SK-N-SH (cell line): ENCODE measurements at regions not wholly inside any gene's neighbourhood (a gene's known extent, or its start where the extent isn't known, plus 50 kb on each side); places are given as distances from the start of the nearest gene placed in this dataset.
A peak's percentile ranks its signal among the peaks of the same experiment; 100 is the strongest.

Experiments
- CTCF ChIA-PET: fragments of 300-600, 350-600 bp; formaldehyde crosslinking; extraction: SDS; loops from one replicate; lab custom pipeline; 2021; lab: Yijun Ruan, JAX
- POLR2A ChIA-PET: fragments of 350-600 bp; sonication (Branson Sonifier 250); formaldehyde crosslinking; extraction: SDS; loops from one replicate; lab custom pipeline; 2020; ENCODE audit warnings: antibody characterized with exemption, inconsistent platforms; lab: Yijun Ruan, JAX
- DNase-seq: peaks from one replicate; pipeline ENCODE4 v3.0.0; 2012
- H2AFZ ChIP-seq: fragments of 200-600 bp; sonication (generic); 2 replicates; pipeline ENCODE4 v1.8.1; 2016; ENCODE audit warnings: antibody characterized with exemption, mild to moderate bottlenecking, low read depth
- H3F3A ChIP-seq: fragments of 200-600 bp; sonication (generic); replicated peaks from 2 replicates; pipeline ENCODE3; 2016; ENCODE audit warnings: antibody characterized with exemption, mild to moderate bottlenecking; ENCODE audit not compliant: insufficient read depth
- H3K27ac ChIP-seq, 2 experiments: fragments of 200-500 bp in 1 of 2; fragments of 200-600 bp in 1 of 2; sonication (Bioruptor generic) in 1 of 2; sonication (generic), shearing (Covaris generic) in 1 of 2; 2 replicates each; pipeline versions ENCODE4 v1.5.1 to v1.6.1; 2014 to 2016; ENCODE audit warnings: low read depth in 2 of 2, inconsistent platforms in 1 of 2, low read length in 1 of 2, mild to moderate bottlenecking in 1 of 2, mixed read lengths in 1 of 2
- H3K27me3 ChIP-seq: fragments of 200-600 bp; sonication (generic), shearing (Covaris generic); 2 replicates; pipeline ENCODE4 v1.6.1; 2016; ENCODE audit warnings: mixed run types; ENCODE audit not compliant: insufficient read depth
- H3K36me3 ChIP-seq, 2 experiments: fragments of 200-500 bp in 1 of 2; fragments of 200-600 bp in 1 of 2; sonication (Bioruptor generic) in 1 of 2; sonication (generic) in 1 of 2; replicated peaks in 1 of 2; 2 replicates each; pipeline versions ENCODE3 to v1.5.1; 2014 to 2016; ENCODE audit warnings: low read length in 1 of 2, mild to moderate bottlenecking in 1 of 2; ENCODE audit not compliant: insufficient read depth in 2 of 2, control insufficient read depth in 1 of 2
- H3K4me1 ChIP-seq, 2 experiments: fragments of 200-500 bp in 1 of 2; fragments of 200-600 bp in 1 of 2; sonication (Bioruptor generic) in 1 of 2; sonication (generic), shearing (Covaris generic) in 1 of 2; 2 replicates each; pipeline versions ENCODE4 v1.5.1 to v1.6.1; 2014 to 2016; ENCODE audit warnings: low read depth in 1 of 2, low read length in 1 of 2, mixed run types in 1 of 2; ENCODE audit not compliant: insufficient read depth in 2 of 2, control insufficient read depth in 1 of 2
- H3K4me2 ChIP-seq: fragments of 200-600 bp; sonication (generic), shearing (Covaris generic); 2 replicates; pipeline ENCODE4 v1.6.1; 2017; ENCODE audit warnings: mixed run types
- H3K4me3 ChIP-seq, 2 experiments: fragments of 200-500 bp in 1 of 2; fragments of 200-600 bp in 1 of 2; sonication (Bioruptor generic) in 1 of 2; sonication (generic), shearing (Covaris generic) in 1 of 2; 2 replicates each; pipeline versions ENCODE4 v1.5.1 to v1.8.1; 2014 to 2016; ENCODE audit warnings: low read depth in 2 of 2, inconsistent platforms in 1 of 2, low read length in 1 of 2, mild to moderate bottlenecking in 1 of 2, mixed read lengths in 1 of 2, moderate library complexity in 1 of 2
- H3K79me2 ChIP-seq: fragments of 200-600 bp; sonication (generic); 2 replicates; pipeline ENCODE4 v1.8.1; 2017; ENCODE audit warnings: mild to moderate bottlenecking; ENCODE audit not compliant: insufficient read depth
- H3K9ac ChIP-seq: fragments of 200-600 bp; sonication (generic); 2 replicates; pipeline ENCODE4 v1.6.1; 2017; ENCODE audit warnings: mixed run types
- H3K9me2 ChIP-seq: fragments of 200-600 bp; sonication (generic); 2 replicates; pipeline ENCODE4 v1.6.1; 2017; ENCODE audit warnings: mixed run types
- H3K9me3 ChIP-seq: fragments of 200-600 bp; sonication (generic); 2 replicates; pipeline ENCODE4 v1.6.1; 2017; ENCODE audit warnings: mixed run types, mild to moderate bottlenecking, moderate library complexity
- H4K20me1 ChIP-seq: fragments of 200-600 bp; sonication (generic); 2 replicates; pipeline ENCODE4 v1.6.1; 2017; ENCODE audit warnings: mild to moderate bottlenecking, mixed run types; ENCODE audit not compliant: insufficient read depth
- CTCF ChIP-seq: fragments of 200-600 bp; sonication (generic); IDR thresholded peaks from 2 replicates; pipeline ENCODE4 v1.6.1; 2017; ENCODE audit warnings: antibody characterized with exemption, mild to moderate bottlenecking, moderate library complexity
- ELF1 ChIP-seq: IDR thresholded peaks from 2 replicates; pipeline ENCODE4 v1.4.0; 2012
- EP300 ChIP-seq, 2 experiments: IDR thresholded peaks; 2 replicates each; pipeline versions ENCODE4 v1.4.0 to v1.6.1; 2012; ENCODE audit warnings: borderline replicate concordance in 1 of 2, low read depth in 1 of 2, low read length in 1 of 2
- EZH2phosphoT487 ChIP-seq: fragments of 200-600 bp; sonication (generic); IDR thresholded peaks from 2 replicates; pipeline ENCODE4 v1.6.1; 2017; ENCODE audit warnings: low read depth, mixed run types, mild to moderate bottlenecking, antibody characterized with exemption, moderate library complexity, borderline replicate concordance
- FOSL2 ChIP-seq: IDR thresholded peaks from 2 replicates; pipeline ENCODE4 v1.4.0; 2012; ENCODE audit warnings: low read depth, mild to moderate bottlenecking, moderate library complexity, borderline replicate concordance
- FOXM1 ChIP-seq: IDR thresholded peaks from 2 replicates; pipeline ENCODE4 v1.4.0; 2012; ENCODE audit warnings: low read depth, mild to moderate bottlenecking
- GATA2 ChIP-seq: sonication (generic); formaldehyde crosslinking; IDR thresholded peaks from 2 replicates; pipeline ENCODE4 v1.5.0; 2020; ENCODE audit warnings: mild to moderate bottlenecking, missing genetic modification reagents
- JUND ChIP-seq: IDR thresholded peaks from 2 replicates; pipeline ENCODE4 v1.4.0; 2012
- MAX ChIP-seq: IDR thresholded peaks from 2 replicates; pipeline ENCODE4 v1.4.0; 2012; ENCODE audit warnings: low read depth
- MEF2A ChIP-seq: IDR thresholded peaks from 2 replicates; pipeline ENCODE4 v1.4.0; 2012; ENCODE audit warnings: low read depth, borderline replicate concordance
- MXI1 ChIP-seq: IDR thresholded peaks from 2 replicates; pipeline ENCODE4 v1.6.1; 2012; ENCODE audit warnings: mild to moderate bottlenecking, low read depth, low read length, improper control_type of control experiment
- NFIC ChIP-seq: IDR thresholded peaks from 2 replicates; pipeline ENCODE4 v1.4.0; 2012; ENCODE audit warnings: borderline replicate concordance
- RCOR1 ChIP-seq: fragments of 150-350 bp; IDR thresholded peaks from 2 replicates; pipeline ENCODE4 v1.6.1; 2017; ENCODE audit warnings: antibody characterized with exemption, low read length
- REST ChIP-seq: IDR thresholded peaks from 2 replicates; pipeline ENCODE4 v1.6.1; 2012; ENCODE audit warnings: mild to moderate bottlenecking, low read depth, low read length, moderate library complexity
- RFX5 ChIP-seq: IDR thresholded peaks from 2 replicates; pipeline ENCODE4 v1.6.1; 2012; ENCODE audit warnings: mild to moderate bottlenecking, improper control_type of control experiment, low read length
- SIN3A ChIP-seq: IDR thresholded peaks from 2 replicates; pipeline ENCODE4 v1.6.1; 2012; ENCODE audit warnings: low read depth, mild to moderate bottlenecking, low read length, moderate library complexity, borderline replicate concordance
- SMC3 ChIP-seq: IDR thresholded peaks from 2 replicates; pipeline ENCODE4 v1.6.1; 2012; ENCODE audit warnings: low read depth, low read length, improper control_type of control experiment
- TAF1 ChIP-seq: IDR thresholded peaks from 2 replicates; pipeline ENCODE4 v1.6.1; 2012; ENCODE audit warnings: low read depth, mild to moderate bottlenecking, low read length, moderate library complexity, borderline replicate concordance
- TEAD4 ChIP-seq: IDR thresholded peaks from 2 replicates; pipeline ENCODE4 v1.4.0; 2012; ENCODE audit warnings: mild to moderate bottlenecking, borderline replicate concordance; ENCODE audit not compliant: insufficient read depth
- USF1 ChIP-seq: IDR thresholded peaks from 2 replicates; pipeline ENCODE4 v1.4.0; 2012; ENCODE audit warnings: low read depth, borderline replicate concordance
- YY1 ChIP-seq: IDR thresholded peaks from 2 replicates; pipeline ENCODE4 v1.4.0; 2012; ENCODE audit warnings: low read depth, mild to moderate bottlenecking
- ZBTB33 ChIP-seq: IDR thresholded peaks from 2 replicates; pipeline ENCODE4 v1.4.0; 2012; ENCODE audit warnings: low read depth, borderline replicate concordance
- WGBS: methylation state at CpG from one replicate; pipeline ENCODE4 v1.1.6; 2017; ENCODE audit warnings: low lambda C conversion rate; 5-methylcytosine and 5-hydroxymethylcytosine counted together
- TF ChIP-seq, protein P1 (sequence below): fragments of 150-350 bp; IDR thresholded peaks from 2 replicates; pipeline ENCODE4 v1.6.1; 2017; ENCODE audit warnings: antibody characterized with exemption, low read length, low read depth, borderline replicate concordance
- TF ChIP-seq, protein P2 (sequence below): IDR thresholded peaks from 2 replicates; pipeline ENCODE4; 2012

DNA sequence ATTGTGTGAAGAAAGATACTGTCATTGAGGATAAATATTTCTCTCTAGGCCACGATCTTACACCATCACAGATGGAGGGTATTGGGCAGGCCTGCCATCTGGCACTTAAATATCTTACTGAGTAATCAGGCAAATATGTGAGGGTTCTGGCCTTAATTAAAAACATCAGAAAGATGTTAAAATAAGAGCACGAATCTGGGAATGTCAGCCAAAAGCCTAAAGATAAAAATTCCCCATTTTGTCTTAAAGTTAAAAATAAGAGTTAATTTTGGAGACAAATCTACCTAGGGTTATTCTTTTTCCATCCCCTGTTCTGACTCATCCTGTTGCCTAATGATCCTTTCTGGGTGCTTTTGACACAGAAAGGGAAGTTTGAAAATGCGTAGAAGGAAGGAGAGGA lies 121.0 kb downstream of the SUCLG1 start:
- WGBS, result 6% methylated on average over 3 of the region's 3 CpGs
- no peaks in the 10 kb centered on the region for H3K9me3 ChIP-seq
- H2AFZ ChIP-seq, result no peak overlapping the region
- H3K79me2 ChIP-seq, result no peaks in the 10 kb centered on the region
- H3K9me2 ChIP-seq, result no peaks in the 10 kb centered on the region
- H4K20me1 ChIP-seq, result no peaks in the 10 kb centered on the region
- ChIA-PET CTCF (no interaction called here), POLR2A (no interaction called here)
- peaks cover 0 to 3% of the 10 kb centered on the region in 2 experiments; a peak in 2 of 4 replicates for H3K4me1 ChIP-seq
- no peak overlapping the region for H3K4me3 ChIP-seq
- H3K9ac ChIP-seq, result no peak overlapping the region
- no peak overlapping the region for H3K4me2 ChIP-seq
- H3K27me3 ChIP-seq, result no peaks in the 10 kb centered on the region
- DNase-seq, result peak; percentile 4
- H3K36me3 ChIP-seq, result no peaks in the 10 kb centered on the region
- no peaks in the 10 kb centered on the region for H3F3A ChIP-seq
- no peak overlapping the region; a peak in 1 of 4 replicates for H3K27ac ChIP-seq
- TF ChIP-seq, protein P1, sequence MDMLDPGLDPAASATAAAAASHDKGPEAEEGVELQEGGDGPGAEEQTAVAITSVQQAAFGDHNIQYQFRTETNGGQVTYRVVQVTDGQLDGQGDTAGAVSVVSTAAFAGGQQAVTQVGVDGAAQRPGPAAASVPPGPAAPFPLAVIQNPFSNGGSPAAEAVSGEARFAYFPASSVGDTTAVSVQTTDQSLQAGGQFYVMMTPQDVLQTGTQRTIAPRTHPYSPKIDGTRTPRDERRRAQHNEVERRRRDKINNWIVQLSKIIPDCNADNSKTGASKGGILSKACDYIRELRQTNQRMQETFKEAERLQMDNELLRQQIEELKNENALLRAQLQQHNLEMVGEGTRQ, result no peak
- TF ChIP-seq EZH2phosphoT487, result no peak
- TF ChIP-seq ELF1, result no peak
- no peak for TF ChIP-seq YY1
- no peak for TF ChIP-seq SIN3A
- peak; percentile 37 for TF ChIP-seq JUND
- TF ChIP-seq MXI1, result no peak
- no peak for TF ChIP-seq SMC3
- TF ChIP-seq RCOR1, result 0 out of 2 replicates have a peak, but pooled peaks have one; percentile 10
- no peak for TF ChIP-seq RFX5
- TF ChIP-seq FOXM1, result no peak
- TF ChIP-seq TEAD4, result no peak
- no peak for TF ChIP-seq TAF1
- TF ChIP-seq GATA2 (CRISPR knock-in tag), result 0 out of 2 replicates have a peak, but pooled peaks have one; percentile 13
- TF ChIP-seq FOSL2, result no peak
- TF ChIP-seq, protein P2, sequence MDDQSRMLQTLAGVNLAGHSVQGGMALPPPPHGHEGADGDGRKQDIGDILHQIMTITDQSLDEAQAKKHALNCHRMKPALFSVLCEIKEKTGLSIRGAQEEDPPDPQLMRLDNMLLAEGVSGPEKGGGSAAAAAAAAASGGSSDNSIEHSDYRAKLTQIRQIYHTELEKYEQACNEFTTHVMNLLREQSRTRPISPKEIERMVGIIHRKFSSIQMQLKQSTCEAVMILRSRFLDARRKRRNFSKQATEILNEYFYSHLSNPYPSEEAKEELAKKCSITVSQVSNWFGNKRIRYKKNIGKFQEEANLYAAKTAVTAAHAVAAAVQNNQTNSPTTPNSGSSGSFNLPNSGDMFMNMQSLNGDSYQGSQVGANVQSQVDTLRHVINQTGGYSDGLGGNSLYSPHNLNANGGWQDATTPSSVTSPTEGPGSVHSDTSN, result no peak
- no peak for TF ChIP-seq MEF2A
- TF ChIP-seq ZBTB33, result no peak
- TF ChIP-seq CTCF, result no peak
- TF ChIP-seq EP300 (IDR thresholded peaks at IDR 0.05; ENCODE audit: borderline replicate concordance in 1 of 2, low read depth in 1 of 2, low read length in 1 of 2), result no peak
- no peak for TF ChIP-seq REST
- no peak for TF ChIP-seq MAX
- peak; percentile 27; the same call in 1 of the 2 replicates for TF ChIP-seq NFIC
- no peak for TF ChIP-seq USF1
